Mammary epithelial cell (primary cell): ENCODE measurements at regions not wholly inside any gene's neighbourhood (a gene's known extent, or its start where the extent isn't known, plus 50 kb on each side); places are given as distances from the start of the nearest gene placed in this dataset.

Experiments
- EZH2 ChIP-seq: IDR thresholded peaks from 2 replicates; pipeline ENCODE4 v1.6.1; 2012; ENCODE audit warnings: low read length, inconsistent platforms, borderline replicate concordance
- TF ChIP-seq, protein P1 (sequence below), 2 donors: IDR thresholded peaks in 1 of 2; conservative IDR thresholded peaks in 1 of 2; 2 replicates each; pipeline ENCODE4 v1.5.1; 2011 to 2012; ENCODE audit warnings: inconsistent platforms in 2 of 2, low read length in 2 of 2, mild to moderate bottlenecking in 2 of 2, control low read depth in 1 of 2, low read depth in 1 of 2; ENCODE audit not compliant: insufficient read depth in 1 of 2; ENCODE audit errors: extremely low read depth in 1 of 2

DNA sequence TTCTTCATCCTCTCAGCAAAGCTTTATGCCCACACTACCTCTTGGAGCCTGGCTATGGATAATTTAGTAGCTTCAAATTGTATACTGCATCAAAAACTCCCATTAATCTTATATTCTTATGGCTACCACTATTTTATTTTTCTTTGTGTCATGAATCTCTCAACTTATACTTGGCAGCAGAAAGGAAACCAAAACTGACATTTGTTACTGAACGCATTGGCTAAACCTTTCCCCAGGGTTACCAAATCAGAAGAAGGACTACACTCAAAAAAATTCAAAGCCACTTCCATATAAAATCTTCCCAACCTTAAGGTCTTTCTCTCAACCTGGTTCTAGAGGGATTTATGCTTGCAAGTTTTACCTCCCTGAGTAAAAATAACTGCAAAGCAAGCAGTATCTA, 97.0 kb upstream of the REG3G start:
- TF ChIP-seq, protein P1, sequence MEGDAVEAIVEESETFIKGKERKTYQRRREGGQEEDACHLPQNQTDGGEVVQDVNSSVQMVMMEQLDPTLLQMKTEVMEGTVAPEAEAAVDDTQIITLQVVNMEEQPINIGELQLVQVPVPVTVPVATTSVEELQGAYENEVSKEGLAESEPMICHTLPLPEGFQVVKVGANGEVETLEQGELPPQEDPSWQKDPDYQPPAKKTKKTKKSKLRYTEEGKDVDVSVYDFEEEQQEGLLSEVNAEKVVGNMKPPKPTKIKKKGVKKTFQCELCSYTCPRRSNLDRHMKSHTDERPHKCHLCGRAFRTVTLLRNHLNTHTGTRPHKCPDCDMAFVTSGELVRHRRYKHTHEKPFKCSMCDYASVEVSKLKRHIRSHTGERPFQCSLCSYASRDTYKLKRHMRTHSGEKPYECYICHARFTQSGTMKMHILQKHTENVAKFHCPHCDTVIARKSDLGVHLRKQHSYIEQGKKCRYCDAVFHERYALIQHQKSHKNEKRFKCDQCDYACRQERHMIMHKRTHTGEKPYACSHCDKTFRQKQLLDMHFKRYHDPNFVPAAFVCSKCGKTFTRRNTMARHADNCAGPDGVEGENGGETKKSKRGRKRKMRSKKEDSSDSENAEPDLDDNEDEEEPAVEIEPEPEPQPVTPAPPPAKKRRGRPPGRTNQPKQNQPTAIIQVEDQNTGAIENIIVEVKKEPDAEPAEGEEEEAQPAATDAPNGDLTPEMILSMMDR (conservative IDR thresholded peaks at IDR 0.05 in 1 of 2, IDR thresholded peaks at IDR 0.05 in 1 of 2; ENCODE audit: extremely low read depth in 1 of 2, insufficient read depth in 1 of 2, low read depth in 1 of 2, low read length in 2 of 2): no peak
- no peak for TF ChIP-seq EZH2
